HG03558 (cell line): ENCODE measurements at regions not wholly inside any gene's neighbourhood (a gene's known extent, or its start where the extent isn't known, plus 50 kb on each side); places are given as distances from the start of the nearest gene placed in this dataset.
"Not testable (repeated sequence)": the region's sequence is repeated elsewhere in the genome, so short reads cannot be mapped to it uniquely, and the experiment has no call there.

Experiments used
- ATAC-seq: cut with Tn5 transposase; IDR thresholded peaks from one replicate; pipeline ENCODE4 v1.9.1; 2021; ENCODE audit warnings: moderate number of reproducible peaks; ENCODE audit not compliant: unreplicated experiment; ENCODE audit errors: extremely low read depth

GRCh38 chr13:63811428-63812004, 2395.9 kb upstream of the PCDH20 start:
- ATAC-seq = not testable (repeated sequence)

- not testable (repeated sequence) for ATAC-seq
Measured at GRCh38 chr13:63791134-63791533, 2375.5 kb upstream of the PCDH20 start.

GRCh38 chr13:63774133-63774532, 2358.5 kb upstream of the PCDH20 start:
- ATAC-seq = no peak

- no peak for ATAC-seq
Measured at GRCh38 chr13:63773476-63773875, 2357.8 kb upstream of the PCDH20 start.

- not testable (repeated sequence) for ATAC-seq
Measured at GRCh38 chr13:63757683-63758082, 2342.0 kb upstream of the PCDH20 start.

- ATAC-seq = not testable (repeated sequence)
Measured at GRCh38 chr13:63749857-63750256, 2334.2 kb upstream of the PCDH20 start.

- not testable (repeated sequence) for ATAC-seq
Measured at GRCh38 chr13:63741814-63742101, 2326.1 kb upstream of the PCDH20 start.

- ATAC-seq = no peak
Measured at GRCh38 chr13:63741029-63741813, 2325.6 kb upstream of the PCDH20 start.

- ATAC-seq = not testable (repeated sequence)
Measured at GRCh38 chr13:63739112-63739735, 2323.6 kb upstream of the PCDH20 start.

- no peak for ATAC-seq
Measured at GRCh38 chr13:63737418-63737817, 2321.8 kb upstream of the PCDH20 start.

GRCh38 chr13:63731896-63732295, 2316.2 kb upstream of the PCDH20 start:
- no peak for ATAC-seq

- ATAC-seq = not testable (repeated sequence)
Measured at GRCh38 chr13:63712159-63712558, 2296.5 kb upstream of the PCDH20 start.

- no peak for ATAC-seq
Measured at GRCh38 chr13:63706751-63707150, 2291.1 kb upstream of the PCDH20 start.

- no peak for ATAC-seq
Measured at GRCh38 chr13:63704521-63704920, 2288.9 kb upstream of the PCDH20 start.

- ATAC-seq = no peak
Measured at GRCh38 chr13:63700350-63700749, 2284.7 kb upstream of the PCDH20 start.

- ATAC-seq = no peak
Measured at GRCh38 chr13:63699948-63700347, 2284.3 kb upstream of the PCDH20 start.

- no peak for ATAC-seq
Measured at GRCh38 chr13:63696055-63696454, 2280.4 kb upstream of the PCDH20 start.

GRCh38 chr13:63693696-63694095, 2278.0 kb upstream of the PCDH20 start:
- ATAC-seq = no peak

GRCh38 chr13:63691474-63691873, 2275.8 kb upstream of the PCDH20 start:
- ATAC-seq = no peak

GRCh38 chr13:63690672-63691071, 2275.0 kb upstream of the PCDH20 start:
- ATAC-seq = no peak

- no peak for ATAC-seq
Measured at GRCh38 chr13:63684822-63685221, 2269.2 kb upstream of the PCDH20 start.

GRCh38 chr13:63680704-63681103, 2265.1 kb upstream of the PCDH20 start:
- ATAC-seq = no peak
